ENCODE measurements at regions not wholly inside any gene's neighbourhood (a gene's known extent, or its start where the extent isn't known, plus 50 kb on each side); places are given as distances from the start of the nearest gene placed in this dataset.

GRCh38 chr7:46459942-46460341, 538.9 kb upstream of the IGFBP3 start:
- H3K18ac ChIP-seq (ENCODE audit: extremely low read depth, low read length): no peak overlapping the region
- no peaks in the 10 kb centered on the region for H3K79me2 ChIP-seq (ENCODE audit: control insufficient read depth in 1 of 2, insufficient read depth in 2 of 2, low read length in 2 of 2)
- CTCF ChIA-PET (ENCODE audit: partially characterized antibody): no interaction called here
- no peak overlapping the region for H4K91ac ChIP-seq (replicated peaks; ENCODE audit: insufficient read length, low read length)
- TF ChIP-seq SIX5 (IDR thresholded peaks at IDR 0.05; ENCODE audit: low read depth, low read length) (no peak), POLR2AphosphoS5 (IDR thresholded peaks at IDR 0.05; ENCODE audit: low read depth, low read length) (no peak), EGR1 (IDR thresholded peaks at IDR 0.05; ENCODE audit: borderline replicate concordance, low read depth, low read length) (no peak), BACH1 (IDR thresholded peaks at IDR 0.05; ENCODE audit: low read length) (no peak), RAD21 (IDR thresholded peaks at IDR 0.05 in 1 of 2, conservative IDR thresholded peaks at IDR 0.05 in 1 of 2; ENCODE audit: low read depth in 2 of 2, low read length in 2 of 2) (no peak), CTBP2 (IDR thresholded peaks at IDR 0.05; ENCODE audit: borderline replicate concordance, insufficient read depth, insufficient read length, low read length) (no peak)
- TF ChIP-seq, protein P1, sequence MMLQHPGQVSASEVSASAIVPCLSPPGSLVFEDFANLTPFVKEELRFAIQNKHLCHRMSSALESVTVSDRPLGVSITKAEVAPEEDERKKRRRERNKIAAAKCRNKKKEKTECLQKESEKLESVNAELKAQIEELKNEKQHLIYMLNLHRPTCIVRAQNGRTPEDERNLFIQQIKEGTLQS (IDR thresholded peaks at IDR 0.05; ENCODE audit: insufficient read depth, low read depth, low read length): no peak
- TF ChIP-seq, protein P2, sequence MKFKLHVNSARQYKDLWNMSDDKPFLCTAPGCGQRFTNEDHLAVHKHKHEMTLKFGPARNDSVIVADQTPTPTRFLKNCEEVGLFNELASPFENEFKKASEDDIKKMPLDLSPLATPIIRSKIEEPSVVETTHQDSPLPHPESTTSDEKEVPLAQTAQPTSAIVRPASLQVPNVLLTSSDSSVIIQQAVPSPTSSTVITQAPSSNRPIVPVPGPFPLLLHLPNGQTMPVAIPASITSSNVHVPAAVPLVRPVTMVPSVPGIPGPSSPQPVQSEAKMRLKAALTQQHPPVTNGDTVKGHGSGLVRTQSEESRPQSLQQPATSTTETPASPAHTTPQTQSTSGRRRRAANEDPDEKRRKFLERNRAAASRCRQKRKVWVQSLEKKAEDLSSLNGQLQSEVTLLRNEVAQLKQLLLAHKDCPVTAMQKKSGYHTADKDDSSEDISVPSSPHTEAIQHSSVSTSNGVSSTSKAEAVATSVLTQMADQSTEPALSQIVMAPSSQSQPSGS (IDR thresholded peaks at IDR 0.05; ENCODE audit: low read length): no peak
- no peak overlapping the region for H3K4ac ChIP-seq (replicated peaks; ENCODE audit: insufficient read length, low read depth, low read length)
- H3K36me3 ChIP-seq (ENCODE audit: control insufficient read depth in 2 of 4, insufficient read depth in 4 of 4, low read length in 3 of 4): no peaks in the 10 kb centered on the region
- no peaks in the 10 kb centered on the region for H3K4me1 ChIP-seq (replicated peaks in 1 of 4; ENCODE audit: control insufficient read depth in 3 of 4, insufficient read depth in 4 of 4, low read length in 3 of 4)
- H3K4me2 ChIP-seq (ENCODE audit: insufficient read depth in 1 of 2, low read depth in 2 of 2, low read length in 2 of 2): no peak overlapping the region
- H2BK15ac ChIP-seq (ENCODE audit: low read length): no peak overlapping the region
- H2BK20ac ChIP-seq (ENCODE audit: low read length): no peak overlapping the region
- no peak overlapping the region for H3K9ac ChIP-seq (replicated peaks in 1 of 4; ENCODE audit: extremely low read depth in 1 of 4, low read depth in 3 of 4, low read length in 3 of 4)
- no peaks in the 10 kb centered on the region for H3K23me2 ChIP-seq (ENCODE audit: low read depth, low read length)
- H3K56ac ChIP-seq (replicated peaks; ENCODE audit: insufficient read length, low read depth, low read length): no peak overlapping the region
- peaks cover 3 to 5% of the 10 kb centered on the region in 2 experiments; a peak in 3 of 4 replicates for H3K9me3 ChIP-seq (ENCODE audit: insufficient read depth in 2 of 2, low read depth in 1 of 2, low read length in 1 of 2)
- no peak overlapping the region for H2BK5ac ChIP-seq (ENCODE audit: low read depth, low read length)
- FAIRE-seq (no peak), DNase-seq (ENCODE audit: low read depth in 1 of 2, low spot score in 2 of 2) (no peak)
- no peaks in the 10 kb centered on the region for H4K20me1 ChIP-seq (replicated peaks in 1 of 2; ENCODE audit: control insufficient read depth in 1 of 2, insufficient read depth in 2 of 2, low read length in 2 of 2)
- no peak overlapping the region for H3K23ac ChIP-seq (ENCODE audit: insufficient read length)
- no peaks in the 10 kb centered on the region for H3K27me3 ChIP-seq (replicated peaks in 1 of 4; ENCODE audit: control insufficient read depth in 3 of 4, extremely low read depth in 1 of 4, insufficient read depth in 3 of 4, low read length in 3 of 4)
- H3K14ac ChIP-seq (ENCODE audit: insufficient read length): no peak overlapping the region
- 100% methylated on average over 1 of the region's 1 CpG; no CpG with 5 or more reads in 1 of the 2 experiments for WGBS, 2 experiments (ENCODE audit: extremely low coverage in 1 of 2, insufficient coverage in 1 of 2, insufficient read length in 1 of 2, insufficient replicate concordance in 2 of 2, low coverage in 1 of 2, low lambda C conversion rate in 2 of 2, missing lambda C conversion rate in 1 of 2)
- H3K79me1 ChIP-seq (ENCODE audit: low read depth, low read length): no peaks in the 10 kb centered on the region
- H4K8ac ChIP-seq (ENCODE audit: extremely low read depth, insufficient read depth, low read length): no peak overlapping the region
- no peak overlapping the region for H2AK5ac ChIP-seq (ENCODE audit: low read depth, low read length)
- H2AFZ ChIP-seq (ENCODE audit: low read length): no peak overlapping the region
- H2BK12ac ChIP-seq (ENCODE audit: low read depth, low read length): no peak overlapping the region
- no peak overlapping the region for H3K27ac ChIP-seq (ENCODE audit: low read depth, low read length)
- H4K5ac ChIP-seq (ENCODE audit: insufficient read length, low read depth, low read length): no peak overlapping the region
- POLR2A ChIA-PET (ENCODE audit: partially characterized antibody): no interaction called here
- H3K4me3 ChIP-seq (ENCODE audit: extremely low read depth in 1 of 4, insufficient read depth in 2 of 4, low read depth in 3 of 4, low read length in 4 of 4): no peak overlapping the region
- no peak overlapping the region for H2BK120ac ChIP-seq (replicated peaks; ENCODE audit: low read depth, low read length)

Measured in H1 (cell line).